Aorta (tissue), 5 donors: ENCODE measurements at regions not wholly inside any gene's neighbourhood (a gene's known extent, or its start where the extent isn't known, plus 50 kb on each side); places are given as distances from the start of the nearest gene placed in this dataset.

Experiments
- ATAC-seq: fragments of 200-7000 bp; cut with Tn5 transposase; one replicate; pipeline ENCODE4 v1.9.1; 2022; ENCODE audit warnings: moderate library complexity; ENCODE audit not compliant: low FRiP score
- DNase-seq, 2 donors: peaks; one replicate each; pipeline ENCODE4 v3.0.0-alpha.2; 2020
- H3K27ac ChIP-seq, 2 donors: one replicate each; pipeline ENCODE4 v1.5.1; 2013; ENCODE audit warnings: low read length in 2 of 2, mild to moderate bottlenecking in 2 of 2, moderate library complexity in 2 of 2, control low read depth in 1 of 2, inconsistent platforms in 1 of 2, low read depth in 1 of 2
- H3K27me3 ChIP-seq, 2 donors: one replicate each; pipeline ENCODE4 v1.6.1; 2013; ENCODE audit warnings: control low read depth in 1 of 2, low read length in 1 of 2, mild to moderate bottlenecking in 1 of 2, moderate library complexity in 1 of 2; ENCODE audit not compliant: insufficient read depth in 2 of 2, control insufficient read depth in 1 of 2
- H3K36me3 ChIP-seq, 2 donors: one replicate each; pipeline ENCODE4 v1.6.1; 2013; ENCODE audit warnings: control low read depth in 1 of 2, low read length in 1 of 2, mild to moderate bottlenecking in 1 of 2; ENCODE audit not compliant: insufficient read depth in 2 of 2, control insufficient read depth in 1 of 2
- H3K4me1 ChIP-seq, 2 donors: one replicate each; pipeline ENCODE4 v1.6.1; 2013; ENCODE audit warnings: low read length in 2 of 2, control low read depth in 1 of 2, mild to moderate bottlenecking in 1 of 2, moderate library complexity in 1 of 2; ENCODE audit not compliant: insufficient read depth in 2 of 2, control insufficient read depth in 1 of 2
- H3K4me3 ChIP-seq, 2 donors: one replicate each; pipeline ENCODE4 v1.5.1; 2013; ENCODE audit warnings: low read length in 2 of 2, control low read depth in 1 of 2, mild to moderate bottlenecking in 1 of 2
- H3K9me3 ChIP-seq: one replicate; pipeline ENCODE4 v1.6.1; 2013; ENCODE audit warnings: mild to moderate bottlenecking, low read length; ENCODE audit not compliant: control insufficient read depth
- WGBS, 2 donors: extraction: QIAGEN DNeasy Blood & Tissue Kit; methylation state at CpG; one replicate each; pipeline ENCODE4 v1.1.7; 2013; 5-methylcytosine and 5-hydroxymethylcytosine counted together
- intact Hi-C, 2 donors: fragments of 100-400 bp; cut with DNase I; formaldehyde crosslinking; loops; one replicate each; pipeline versions ENCODE4 v1.14.2 to v1.15.0; 2022
- donor health status: healthy with polysubstance abuse.
- donor health status: Bipolar disorder and iron deficiency.
- donor health status: DM: no; HTN: no; CAD: no.
- donor health status: DM: no; HTN: no; CAD: no.
- donor health status: DM: yes; HTN: yes; CAD: no.

DNA sequence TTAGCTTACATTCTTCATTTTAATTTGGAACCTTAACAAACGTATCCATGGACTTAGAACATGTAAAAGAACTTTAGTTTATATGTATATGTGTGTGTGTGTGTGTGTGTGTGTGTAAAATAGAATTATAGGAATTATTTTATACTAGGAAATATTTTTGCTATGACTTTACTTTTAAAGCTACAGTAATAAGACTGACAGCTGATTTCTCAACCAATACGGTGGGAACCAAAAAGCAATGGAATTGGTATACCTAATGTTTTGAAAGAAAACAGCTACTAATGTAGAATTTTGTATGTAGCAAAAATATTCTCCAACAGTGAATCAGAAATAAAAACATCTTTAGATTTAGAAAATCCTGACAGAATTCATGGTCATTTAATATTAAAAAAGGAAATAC, 146.5 kb upstream of the ARL4C start:
- H3K36me3 ChIP-seq, result no peaks in the 10 kb centered on the region
- intact Hi-C loops, result no loop called here
- H3K27ac ChIP-seq, result no peak overlapping the region
- H3K4me1 ChIP-seq, result no peaks in the 10 kb centered on the region
- peaks cover 4% of the 10 kb centered on the region for H3K9me3 ChIP-seq
- 39 to 48% methylated on average over 2 of the region's 2 CpGs for WGBS, 2 donors
- no peak for DNase-seq
- H3K4me3 ChIP-seq, result no peak overlapping the region
- ATAC-seq, result no peak
- no peaks in the 10 kb centered on the region for H3K27me3 ChIP-seq

DNA sequence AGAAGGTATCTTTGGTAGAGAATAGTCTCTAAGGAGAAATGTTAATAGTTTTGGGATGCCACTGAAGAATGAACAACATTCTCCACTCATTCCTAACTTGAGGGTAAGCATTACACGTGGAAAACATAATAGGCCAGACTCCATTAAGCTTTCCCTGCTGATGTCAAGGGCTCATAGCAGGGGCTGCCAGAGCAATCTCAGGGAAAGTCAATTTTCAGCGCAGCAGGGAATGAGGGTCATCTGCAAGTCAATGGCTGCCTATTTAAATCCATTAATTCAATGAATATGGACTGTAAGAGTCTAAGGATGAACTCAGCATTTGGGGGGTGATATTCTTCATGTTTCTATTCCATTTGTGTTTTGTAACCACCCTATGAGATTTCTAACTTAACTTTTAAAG, 144.2 kb upstream of the ARL4C start:
- DNase-seq, result no peak
- H3K9me3 ChIP-seq, result peaks cover 4% of the 10 kb centered on the region
- no peaks in the 10 kb centered on the region for H3K27me3 ChIP-seq
- H3K36me3 ChIP-seq, result no peaks in the 10 kb centered on the region
- WGBS, 2 donors, result 48 to 58% methylated on average over 2 of the region's 2 CpGs
- H3K27ac ChIP-seq, result no peak overlapping the region
- H3K4me3 ChIP-seq, result no peak overlapping the region
- ATAC-seq, result no peak
- H3K4me1 ChIP-seq, result no peaks in the 10 kb centered on the region
- intact Hi-C loops, result no loop called here

DNA sequence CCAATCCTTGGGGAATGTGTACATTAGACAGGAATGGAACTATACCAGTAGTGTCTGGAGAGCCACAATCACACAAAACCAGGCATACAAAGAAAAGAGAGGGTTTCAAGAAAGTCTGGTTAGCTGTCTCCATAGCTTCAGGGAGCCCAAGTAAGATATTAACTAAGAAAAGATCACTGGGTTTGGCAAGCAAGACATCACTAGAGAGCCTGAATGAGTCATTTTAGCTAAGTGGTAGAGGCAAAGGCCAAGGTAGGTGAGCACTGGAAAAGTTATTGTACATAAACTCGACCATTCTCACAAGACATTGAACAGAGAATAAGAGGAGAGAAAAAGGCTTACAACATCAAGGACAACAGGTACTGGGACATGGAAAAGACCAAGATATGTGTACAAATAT, 143.8 kb upstream of the ARL4C start:
- Histone ChIP-seq H3K4me3 (no peak overlapping the region), H3K27ac (no peak overlapping the region), H3K36me3 (no peaks in the 10 kb centered on the region), H3K9me3 (peaks cover 4% of the 10 kb centered on the region), H3K4me1 (no peaks in the 10 kb centered on the region), H3K27me3 (no peaks in the 10 kb centered on the region)
- intact Hi-C loops, result no loop called here
- no peak for ATAC-seq
- 89 to 95% methylated on average over 1 of the region's 1 CpG for WGBS, 2 donors
- no peak for DNase-seq

DNA sequence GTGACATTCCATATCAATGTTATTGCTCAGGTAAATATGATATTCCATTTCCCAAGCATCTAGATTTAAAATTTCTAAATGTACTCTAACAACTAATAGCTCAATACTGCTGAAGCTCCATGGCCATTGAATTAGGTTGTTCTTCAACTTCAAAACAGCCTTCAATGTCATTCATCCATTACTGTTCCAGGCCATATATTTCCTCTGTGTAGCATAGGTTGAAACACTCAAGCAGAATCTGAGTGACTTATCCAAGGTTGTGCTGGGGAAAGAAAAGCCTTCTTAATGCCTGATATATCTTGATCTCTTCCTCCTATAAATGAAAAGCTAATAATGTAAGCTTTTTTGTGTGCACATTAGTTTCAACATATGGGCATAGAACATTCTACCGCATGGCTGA, 142.1 kb upstream of the ARL4C start:
- Histone ChIP-seq H3K9me3 (peaks cover 2% of the 10 kb centered on the region), H3K27me3 (no peaks in the 10 kb centered on the region), H3K4me1 (no peaks in the 10 kb centered on the region), H3K4me3 (no peak overlapping the region), H3K36me3 (no peaks in the 10 kb centered on the region), H3K27ac (no peak overlapping the region)
- 93 to 95% methylated on average over 1 of the region's 1 CpG for WGBS, 2 donors
- DNase-seq, result no peak
- no peak for ATAC-seq
- intact Hi-C loops, result no loop called here

DNA sequence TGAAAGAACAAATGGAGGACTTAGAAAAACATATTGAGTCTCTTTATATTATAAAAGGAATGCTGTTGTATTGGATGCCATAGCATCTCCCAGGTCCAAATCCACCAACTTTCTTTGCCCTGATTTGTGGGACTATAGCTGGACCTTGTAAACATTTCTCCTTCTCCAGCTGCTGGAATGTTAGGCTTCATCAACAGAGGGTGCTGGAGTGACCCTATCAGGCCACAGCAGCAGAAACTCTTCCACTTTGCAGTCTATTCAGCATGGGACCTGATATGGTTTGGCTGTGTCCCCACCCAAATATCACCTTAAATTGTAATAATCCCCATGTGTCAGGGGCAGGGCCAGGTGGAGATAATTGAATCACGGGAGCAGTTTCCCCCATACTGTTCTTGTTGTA, 138.4 kb upstream of the ARL4C start:
- WGBS, 2 donors, result 75 to 84% methylated on average over 1 of the region's 1 CpG
- ATAC-seq, result no peak
- Histone ChIP-seq H3K4me3 (no peak overlapping the region), H3K9me3 (no peaks in the 10 kb centered on the region), H3K27ac (no peak overlapping the region), H3K4me1 (no peaks in the 10 kb centered on the region), H3K27me3 (no peaks in the 10 kb centered on the region), H3K36me3 (no peaks in the 10 kb centered on the region)
- intact Hi-C loops, result no loop called here
- DNase-seq, result no peak

DNA sequence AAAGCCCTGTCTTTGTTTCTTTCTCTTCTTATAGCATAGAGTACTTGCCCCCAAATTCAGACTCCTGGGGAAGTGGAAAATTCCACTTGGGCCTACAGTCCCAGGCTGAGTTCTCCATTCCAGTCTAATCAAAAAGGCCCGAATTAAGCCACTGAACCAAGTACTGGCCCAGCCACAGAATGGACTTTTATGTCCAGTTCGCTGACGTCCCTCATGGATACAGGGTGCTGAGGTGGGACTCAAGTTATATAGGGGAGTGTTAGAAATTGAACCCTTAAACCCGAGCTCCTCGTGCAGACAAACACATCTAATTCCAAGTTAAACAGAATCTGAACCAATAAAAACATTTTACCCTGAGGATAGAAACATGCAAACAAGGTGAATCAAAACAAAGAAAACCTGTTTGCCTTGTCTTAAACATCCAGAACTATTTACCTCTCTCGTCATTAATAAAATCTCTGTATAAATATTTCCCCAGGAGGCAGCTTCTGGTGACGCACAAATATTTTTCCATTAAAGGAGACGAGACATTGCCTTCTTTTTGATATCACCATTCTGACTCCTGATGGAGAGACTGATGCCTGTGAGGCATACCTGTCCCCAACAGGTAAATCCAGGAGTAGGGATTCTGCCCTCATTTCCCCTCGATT, 136.8 kb upstream of the ARL4C start:
- ATAC-seq (no peak), DNase-seq (no peak)
- H3K27ac ChIP-seq, result no peak overlapping the region
- intact Hi-C loops, result no loop called here
- peaks cover 2% of the 10 kb centered on the region for H3K9me3 ChIP-seq
- no peaks in the 10 kb centered on the region for H3K4me1 ChIP-seq
- no peaks in the 10 kb centered on the region for H3K36me3 ChIP-seq
- no peak overlapping the region for H3K4me3 ChIP-seq
- no peaks in the 10 kb centered on the region for H3K27me3 ChIP-seq
- WGBS, 2 donors, result 85 to 92% methylated on average over 9 of the region's 9 CpGs

DNA sequence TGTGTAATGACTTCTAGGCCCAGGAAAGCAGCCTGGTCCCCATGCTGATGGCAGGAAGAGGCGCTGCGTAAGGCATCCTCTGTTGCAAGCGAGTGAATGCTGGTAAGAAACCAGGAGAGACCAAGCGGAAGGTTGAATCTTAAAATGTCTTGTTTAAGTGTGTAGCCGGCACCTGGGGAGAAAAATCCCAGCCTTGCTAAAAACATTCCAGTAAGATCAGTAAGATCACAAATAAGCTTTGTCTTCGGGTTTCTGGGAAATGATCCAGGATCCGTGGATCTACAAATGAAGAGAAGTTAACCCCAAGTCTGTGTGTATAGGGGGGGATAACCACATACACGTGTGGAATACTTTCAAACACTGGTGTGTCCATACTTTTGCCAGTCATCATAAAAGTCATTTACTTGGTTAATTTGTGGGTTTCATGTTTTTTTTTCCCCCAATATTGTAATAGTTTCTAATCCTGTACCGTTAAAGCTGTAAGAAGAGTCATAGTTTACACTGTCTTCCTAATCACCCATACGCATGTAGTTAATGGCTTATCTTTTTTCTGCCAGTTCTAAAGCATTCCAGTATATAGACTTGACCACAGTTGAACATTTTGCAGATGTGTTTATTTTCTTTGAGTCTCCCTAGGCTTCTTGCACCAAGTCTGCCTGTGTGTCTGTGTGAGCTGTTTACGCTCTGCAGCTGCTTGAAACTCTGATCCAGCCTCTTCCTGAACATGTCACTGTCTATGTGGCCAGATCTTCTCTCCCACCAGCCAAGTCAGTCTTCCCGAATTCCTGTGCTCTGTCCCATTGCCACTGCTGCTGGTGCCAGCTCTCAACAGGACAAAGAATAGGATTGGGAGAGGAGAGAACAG, 135.9 kb upstream of the ARL4C start:
- ATAC-seq (no peak), DNase-seq (no peak)

DNA sequence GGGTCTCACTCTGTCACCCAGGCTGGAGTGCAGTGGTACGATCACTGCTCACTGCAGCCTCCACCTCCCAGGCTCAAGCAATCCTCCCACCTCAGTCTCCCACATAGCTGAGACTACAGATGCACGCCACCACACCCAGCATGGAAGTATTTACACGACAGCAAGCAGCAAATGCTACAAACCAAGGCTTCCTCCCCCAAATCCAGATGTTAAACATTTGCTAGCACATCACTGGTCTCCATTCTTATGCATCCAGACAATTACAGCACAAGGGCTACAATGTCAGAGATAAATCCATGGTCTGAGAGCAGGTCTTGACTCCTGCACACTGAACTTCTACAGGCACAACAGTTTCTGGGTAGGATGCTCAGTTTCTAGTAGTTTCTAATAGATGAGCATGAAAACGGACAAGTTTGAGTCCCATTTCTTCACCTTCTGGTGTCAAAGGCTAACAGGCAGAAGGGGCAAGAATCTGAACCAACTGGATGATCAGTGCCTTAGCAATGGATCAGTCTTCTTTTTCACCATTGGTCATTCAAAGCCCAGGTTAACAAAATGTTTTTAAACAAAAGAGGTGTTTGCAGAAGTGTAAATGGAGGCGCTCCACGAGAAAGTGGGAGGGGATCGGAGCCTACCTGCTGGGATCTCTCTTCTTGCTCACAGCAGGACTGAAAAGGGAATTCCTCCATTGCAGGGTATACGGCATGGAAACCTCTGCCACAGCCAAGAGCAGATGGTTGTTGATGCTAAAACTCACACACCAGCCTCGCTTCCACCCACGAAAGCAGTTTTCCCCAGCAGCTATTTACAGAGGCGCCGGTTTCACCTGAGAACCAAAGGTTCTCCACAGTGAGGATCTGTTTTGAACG, 135.0 kb upstream of the ARL4C start:
- H3K9me3 ChIP-seq, result peaks cover 2% of the 10 kb centered on the region
- H3K36me3 ChIP-seq, result no peaks in the 10 kb centered on the region
- WGBS, 2 donors, result 84 to 87% methylated on average over 13 of the region's 13 CpGs
- no peak overlapping the region for H3K4me3 ChIP-seq
- no peak for ATAC-seq
- H3K27me3 ChIP-seq, result no peaks in the 10 kb centered on the region
- no peaks in the 10 kb centered on the region for H3K4me1 ChIP-seq
- intact Hi-C loops, result no loop called here
- no peak overlapping the region for H3K27ac ChIP-seq
- no peak for DNase-seq

More for the DNA sequence above, 135.9 kb upstream of the ARL4C start:
- Histone ChIP-seq H3K4me1 (no peaks in the 10 kb centered on the region), H3K27ac (no peak overlapping the region), H3K36me3 (no peaks in the 10 kb centered on the region), H3K27me3 (no peaks in the 10 kb centered on the region), H3K4me3 (no peak overlapping the region), H3K9me3 (peaks cover 2% of the 10 kb centered on the region)
- intact Hi-C loops, result no loop called here
- WGBS, 2 donors, result 79 to 81% methylated on average over 12 of the region's 12 CpGs
